NCI-H128 (cell line): ENCODE measurements at regions not wholly inside any gene's neighbourhood (a gene's known extent, or its start where the extent isn't known, plus 50 kb on each side); places are given as distances from the start of the nearest gene placed in this dataset.
"Not testable (repeated sequence)": the region's sequence is repeated elsewhere in the genome, so short reads cannot be mapped to it uniquely, and the experiment has no call there.

Experiments
- DNase-seq: peaks from one replicate; lab custom pipeline; 2025; ENCODE audit not compliant: unreplicated experiment; lab: John Stamatoyannopoulos, UW

- no peak for DNase-seq
These were observed 1285.5 kb upstream of the TMEFF2 start for GRCh38 chr2:193480187-193480586.

DNA sequence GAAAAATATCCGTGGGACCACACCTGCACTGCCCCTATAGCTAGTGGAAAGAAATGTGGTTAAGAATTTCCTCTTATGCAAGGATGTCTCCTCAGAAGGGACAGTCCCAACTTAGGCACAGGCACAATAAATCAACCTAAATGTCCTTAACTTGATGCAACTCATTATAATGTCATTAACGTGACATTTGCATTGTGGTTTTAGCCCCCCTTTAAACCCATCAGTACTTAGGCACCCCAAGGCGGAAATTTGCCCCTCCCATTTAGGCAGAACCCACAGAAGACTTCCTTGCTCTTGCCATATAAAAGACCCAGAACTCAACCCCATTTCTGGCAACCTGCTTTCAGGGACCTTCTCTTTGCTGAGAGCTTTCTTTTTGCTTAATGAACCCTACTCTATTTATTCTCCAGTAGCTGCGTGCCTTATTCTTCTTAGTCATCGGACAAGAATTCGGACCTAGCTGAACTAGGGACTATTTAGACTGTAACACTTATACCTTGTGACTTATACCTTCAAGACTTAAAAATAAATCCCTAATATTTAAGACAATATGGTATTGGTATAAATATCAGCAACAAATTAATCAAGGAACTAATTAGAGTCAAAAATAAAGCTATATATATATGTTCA lies 1281.6 kb upstream of the TMEFF2 start:
- DNase-seq: no peak

GRCh38 chr2:193475038-193475437 lies 1280.3 kb upstream of the TMEFF2 start:
- DNase-seq: no peak

GRCh38 chr2:193469251-193469650 lies 1274.5 kb upstream of the TMEFF2 start:
- DNase-seq: no peak

GRCh38 chr2:193467276-193467987 lies 1272.7 kb upstream of the TMEFF2 start:
- no peak for DNase-seq

GRCh38 chr2:193463011-193463410 lies 1268.3 kb upstream of the TMEFF2 start:
- DNase-seq: no peak

DNA sequence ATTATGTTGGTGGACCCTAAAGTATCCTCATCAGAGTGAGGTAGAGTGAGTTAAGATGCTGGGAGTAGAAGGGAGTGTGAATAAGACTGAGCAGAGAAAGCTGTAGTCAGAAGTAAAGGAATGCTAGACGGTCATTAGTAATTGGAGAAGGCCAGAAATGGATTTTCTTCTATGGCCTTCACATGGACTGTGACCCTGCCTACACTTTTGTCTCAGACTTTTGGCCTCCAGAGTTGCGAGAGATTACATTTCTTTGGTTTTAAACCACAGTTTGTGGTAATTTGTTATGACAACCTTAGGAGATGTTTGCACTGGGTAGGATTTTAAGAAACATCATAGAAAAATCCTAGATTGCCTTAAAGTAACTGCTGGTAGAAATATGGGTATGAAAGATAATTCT lies 1267.7 kb upstream of the TMEFF2 start:
- no peak for DNase-seq

DNA sequence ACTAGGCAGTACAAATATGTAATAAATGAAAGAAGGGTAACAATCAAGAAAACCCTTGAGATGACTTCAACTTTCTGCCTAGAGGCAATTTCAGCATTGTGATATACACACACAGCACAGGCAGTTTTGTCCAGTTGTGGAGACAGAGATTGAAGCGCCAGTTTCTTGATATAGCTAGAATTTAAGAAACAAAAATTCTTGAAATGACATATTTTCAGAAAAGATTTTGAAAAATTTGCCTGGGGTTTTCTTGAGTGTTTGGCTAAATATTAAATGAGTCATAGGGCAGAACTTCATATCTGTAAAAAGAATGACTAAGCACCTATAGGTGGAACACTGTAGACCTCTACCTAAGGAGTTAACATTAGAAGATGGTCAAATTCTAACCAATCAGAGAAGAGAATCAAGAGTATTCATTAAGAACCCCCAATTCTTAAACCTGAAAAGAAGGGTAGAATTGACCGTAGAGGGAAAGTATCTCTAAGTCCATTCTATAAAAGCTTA lies 1266.8 kb upstream of the TMEFF2 start:
- no peak for DNase-seq

DNA sequence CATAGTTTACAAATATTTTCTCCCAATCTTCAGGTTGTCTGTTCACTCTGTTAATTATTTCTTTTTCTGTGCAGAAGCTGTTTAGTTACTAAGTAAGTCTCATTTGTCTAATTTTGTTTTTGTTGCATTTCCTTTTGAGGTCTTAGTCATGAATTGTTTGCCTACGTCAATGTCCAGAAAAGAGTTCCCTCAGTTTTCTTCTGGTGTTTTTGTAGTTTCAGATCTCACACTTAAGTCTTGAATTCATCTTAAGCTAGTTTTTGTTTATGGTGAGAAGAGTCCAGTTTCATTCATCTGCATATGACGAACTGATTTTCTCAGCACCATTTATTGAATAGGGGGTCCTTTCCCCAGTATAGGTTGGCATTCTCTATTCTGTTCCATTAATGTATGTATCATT lies 1252.2 kb upstream of the TMEFF2 start:
- no peak for DNase-seq

DNA sequence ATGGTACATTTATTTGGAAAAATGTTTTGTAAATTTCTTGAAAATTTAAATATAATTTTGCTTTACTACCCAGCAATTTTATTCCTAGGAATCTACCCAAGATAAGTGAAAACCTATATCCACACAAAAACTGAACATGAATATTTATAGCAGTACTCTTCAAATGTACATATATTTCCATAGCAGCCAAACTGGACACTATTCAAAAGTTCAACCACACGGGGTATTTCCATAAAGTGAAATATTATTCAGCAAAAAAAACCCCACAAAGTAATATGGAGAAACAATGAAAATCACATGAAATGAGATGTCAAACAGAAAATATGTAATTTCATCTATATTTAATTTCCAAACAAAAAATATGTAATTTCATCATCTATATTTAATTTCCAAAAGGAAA lies 1247.6 kb upstream of the TMEFF2 start:
- DNase-seq: no peak

DNA sequence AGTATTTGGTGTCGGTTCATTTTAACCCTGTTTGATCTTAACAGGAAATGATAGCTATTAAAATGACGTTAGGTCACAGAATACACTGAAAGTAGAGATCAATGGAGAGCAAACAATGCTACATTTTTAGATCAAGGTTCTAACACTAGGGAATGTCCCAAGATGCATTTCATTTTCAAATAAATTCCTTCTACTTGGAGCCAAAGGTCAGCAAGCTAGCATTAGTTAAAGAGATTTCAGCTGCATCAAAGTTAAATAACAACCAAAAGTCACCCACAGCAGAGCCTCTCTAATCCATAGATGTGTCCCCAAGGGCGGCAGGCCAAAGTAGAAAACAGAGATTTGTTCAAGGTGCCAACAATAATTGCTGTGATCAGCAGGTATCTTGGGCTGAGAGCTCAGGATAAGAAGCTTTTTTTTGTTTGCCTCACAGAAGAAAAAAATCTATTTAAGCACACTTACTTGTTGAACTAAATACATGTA lies 1233.6 kb upstream of the TMEFF2 start:
- peak; percentile 0 for DNase-seq

DNA sequence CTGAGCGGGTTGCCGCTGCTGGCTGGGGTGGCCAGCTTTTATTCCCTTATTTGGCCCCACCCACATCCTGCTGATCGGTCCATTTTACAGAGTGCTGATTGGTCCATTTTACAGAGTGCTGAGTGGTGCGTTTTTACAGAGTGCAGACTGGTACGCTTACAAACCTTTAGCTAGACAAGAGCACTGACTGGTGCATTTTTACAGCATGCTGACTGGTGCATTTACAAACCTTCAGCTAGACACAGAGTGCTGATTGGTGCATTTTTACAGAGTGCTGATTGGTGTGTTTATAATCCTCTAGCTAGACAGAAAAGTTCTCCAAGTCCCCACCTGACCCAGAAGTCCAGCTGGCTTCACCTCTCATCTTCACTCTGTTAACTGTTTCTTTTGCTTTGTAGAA lies 1217.6 kb upstream of the TMEFF2 start:
- not testable (repeated sequence) for DNase-seq

DNA sequence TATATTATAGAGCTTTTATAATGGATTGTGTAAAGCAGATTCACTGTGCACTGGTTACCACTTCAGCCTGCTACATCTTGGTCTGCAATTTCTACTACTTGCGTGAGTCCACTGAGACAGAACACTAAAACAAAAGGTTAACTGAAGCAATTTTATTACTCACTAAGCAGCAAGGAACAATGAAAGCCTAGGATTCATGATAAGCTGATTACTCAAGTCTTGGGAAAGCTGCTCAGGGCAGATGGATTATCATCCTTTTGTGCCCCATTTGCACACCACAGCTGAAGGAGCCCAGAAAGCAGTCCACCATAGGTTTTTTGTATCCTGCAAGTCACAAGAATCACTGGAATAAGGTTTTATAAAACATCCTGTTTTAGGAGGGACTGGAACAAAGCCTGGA lies 1215.2 kb upstream of the TMEFF2 start:
- no peak for DNase-seq

DNA sequence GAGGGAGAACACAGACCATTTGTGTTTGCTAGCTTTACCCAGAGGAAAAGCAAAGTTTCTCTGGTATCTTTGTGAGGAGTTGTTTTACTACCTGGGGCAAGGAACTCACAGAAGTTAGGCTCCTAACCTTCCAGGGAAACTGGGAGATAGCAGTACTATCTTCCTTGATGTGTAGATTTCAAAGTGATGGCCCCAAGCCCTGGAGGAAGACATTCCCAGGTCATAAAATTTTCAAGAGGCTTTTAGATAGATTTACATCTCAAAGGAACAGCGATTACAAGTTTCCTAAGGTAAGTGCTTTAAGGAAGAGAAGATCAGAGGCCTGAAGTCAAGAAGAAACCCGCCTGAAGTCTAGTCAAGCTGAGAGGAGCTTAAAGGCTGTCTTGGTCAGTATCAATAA lies 1187.8 kb upstream of the TMEFF2 start:
- DNase-seq: no peak

- no peak for DNase-seq
These were observed 1183.1 kb upstream of the TMEFF2 start for GRCh38 chr2:193377789-193378188.

- no peak for DNase-seq
These were observed 1178.4 kb upstream of the TMEFF2 start for GRCh38 chr2:193373120-193373519.

DNA sequence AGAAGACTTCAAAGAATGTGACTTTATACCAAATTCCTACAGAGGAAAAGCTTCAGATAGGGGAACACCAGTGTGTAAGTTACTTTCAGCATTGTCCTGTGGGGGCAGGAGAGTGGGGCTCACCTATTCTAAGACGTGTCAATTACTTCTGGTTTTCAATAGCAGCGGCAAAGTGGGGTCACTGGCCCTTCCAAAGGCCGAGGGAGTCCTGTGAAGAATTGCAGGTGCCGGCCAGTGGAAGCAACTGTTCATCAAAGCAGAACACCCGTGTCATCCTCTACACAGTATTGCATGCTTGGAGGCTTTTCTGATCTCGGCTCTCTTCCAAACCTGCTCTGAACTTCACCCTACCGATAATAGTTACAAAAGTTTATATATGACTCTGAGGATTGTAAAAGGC lies 1176.5 kb upstream of the TMEFF2 start:
- DNase-seq: no peak

- no peak for DNase-seq
These were observed 1173.9 kb upstream of the TMEFF2 start for GRCh38 chr2:193368615-193369014.

GRCh38 chr2:193357508-193357907 lies 1162.8 kb upstream of the TMEFF2 start:
- DNase-seq: no peak

- DNase-seq: not testable (repeated sequence)
These were observed 1158.0 kb upstream of the TMEFF2 start for GRCh38 chr2:193352665-193353242.

GRCh38 chr2:193350509-193350908 lies 1155.8 kb upstream of the TMEFF2 start:
- no peak for DNase-seq

- no peak for DNase-seq
These were observed 1154.9 kb upstream of the TMEFF2 start for GRCh38 chr2:193349642-193350041.
